Liver (tissue), 8 donors: ENCODE measurements at regions not wholly inside any gene's neighbourhood (a gene's known extent, or its start where the extent isn't known, plus 50 kb on each side); places are given as distances from the start of the nearest gene placed in this dataset.

Experiments used
- DNase-seq: peaks from one replicate; pipeline ENCODE4 v3.0.0-alpha.2; 2017; ENCODE audit warnings: low spot score
- H3K27ac ChIP-seq, 2 donors: one replicate each; pipeline ENCODE4 v1.7.0; 2013; ENCODE audit warnings: inconsistent platforms in 2 of 2, low read length in 2 of 2, control low read depth in 1 of 2, low read depth in 1 of 2, mild to moderate bottlenecking in 1 of 2
- H3K27me3 ChIP-seq, 4 donors: one replicate each; pipeline versions ENCODE4 v1.6.1 to v1.7.0; 2013; ENCODE audit warnings: low read length in 3 of 4, inconsistent platforms in 1 of 4, mild to moderate bottlenecking in 1 of 4, moderate library complexity in 1 of 4; ENCODE audit not compliant: control insufficient read depth in 4 of 4, insufficient read depth in 4 of 4
- H3K36me3 ChIP-seq, 4 donors: one replicate each; pipeline versions ENCODE4 v1.6.1 to v1.7.0; 2013; ENCODE audit warnings: low read length in 3 of 4, mild to moderate bottlenecking in 3 of 4, low read depth in 1 of 4, moderate library complexity in 1 of 4; ENCODE audit not compliant: control insufficient read depth in 4 of 4, insufficient read depth in 3 of 4
- H3K4me1 ChIP-seq, 4 donors: one replicate each; pipeline versions ENCODE4 v1.6.1 to v1.7.0; 2013; ENCODE audit warnings: low read length in 3 of 4, mild to moderate bottlenecking in 3 of 4, moderate library complexity in 1 of 4; ENCODE audit not compliant: control insufficient read depth in 4 of 4, insufficient read depth in 4 of 4
- H3K4me3 ChIP-seq, 3 donors: one replicate each; pipeline versions ENCODE4 v1.6.1 to v1.7.0; 2013; ENCODE audit warnings: low read length in 3 of 3, control low read depth in 1 of 3, low read depth in 1 of 3, mild to moderate bottlenecking in 1 of 3
- H3K9ac ChIP-seq, 2 donors: one replicate each; pipeline ENCODE4 v1.7.0; 2013; ENCODE audit warnings: low read length in 2 of 2, mild to moderate bottlenecking in 2 of 2, moderate library complexity in 2 of 2, control low read depth in 1 of 2, low read depth in 1 of 2
- H3K9me3 ChIP-seq, 4 donors: one replicate each; pipeline versions ENCODE4 v1.6.1 to v1.7.0; 2013; ENCODE audit warnings: low read length in 3 of 4; ENCODE audit not compliant: control insufficient read depth in 4 of 4
- EGR1 ChIP-seq, 2 donors: IDR thresholded peaks; 2 replicates each; pipeline ENCODE4 v1.6.1; 2016 to 2018; ENCODE audit warnings: antibody characterized with exemption in 2 of 2, low read depth in 2 of 2
- GABPA ChIP-seq, 2 donors: IDR thresholded peaks in 1 of 2; conservative IDR thresholded peaks in 1 of 2; 2 replicates each; pipeline ENCODE4 v1.6.1; 2016; ENCODE audit warnings: antibody characterized with exemption in 2 of 2, mild to moderate bottlenecking in 1 of 2, moderate library complexity in 1 of 2
- HNF4G ChIP-seq: IDR thresholded peaks from 2 replicates; pipeline ENCODE4 v1.6.1; 2016; ENCODE audit warnings: antibody characterized with exemption
- JUND ChIP-seq, 2 donors: IDR thresholded peaks; 2 replicates each; pipeline ENCODE4 v1.6.1; 2016; ENCODE audit warnings: antibody characterized with exemption in 2 of 2
- NR2F2 ChIP-seq: IDR thresholded peaks from 2 replicates; pipeline ENCODE4 v1.6.1; 2016; ENCODE audit warnings: antibody characterized with exemption
- RAD21 ChIP-seq, 2 donors: IDR thresholded peaks; 2 replicates each; pipeline ENCODE4 v1.6.1; 2016; ENCODE audit warnings: antibody characterized with exemption in 2 of 2, mild to moderate bottlenecking in 2 of 2
- RXRA ChIP-seq, 2 donors: IDR thresholded peaks; 2 replicates each; pipeline ENCODE4 v1.6.1; 2017 to 2018; ENCODE audit warnings: antibody characterized with exemption in 2 of 2, mild to moderate bottlenecking in 1 of 2
- SP1 ChIP-seq: IDR thresholded peaks from 2 replicates; pipeline ENCODE4 v1.6.1; 2018; ENCODE audit warnings: antibody characterized with exemption, mild to moderate bottlenecking
- TAF1 ChIP-seq: conservative IDR thresholded peaks from 2 replicates; pipeline ENCODE4 v1.6.1; 2016; ENCODE audit warnings: antibody characterized with exemption, mild to moderate bottlenecking
- YY1 ChIP-seq: IDR thresholded peaks from 2 replicates; pipeline ENCODE4 v1.6.1; 2016; ENCODE audit warnings: antibody characterized with exemption, mild to moderate bottlenecking
- WGBS: extraction: QIAGEN DNeasy Blood & Tissue Kit; methylation state at CpG from one replicate; pipeline ENCODE4 v1.1.7; 2013; 5-methylcytosine and 5-hydroxymethylcytosine counted together
- TF ChIP-seq, protein P1 (sequence below): IDR thresholded peaks from 2 replicates; pipeline ENCODE4 v1.6.1; 2016; ENCODE audit warnings: antibody characterized with exemption
- TF ChIP-seq, protein P2 (sequence below): IDR thresholded peaks from 2 replicates; pipeline ENCODE4 v1.6.1; 2016; ENCODE audit warnings: antibody characterized with exemption, mild to moderate bottlenecking
- TF ChIP-seq, protein P3 (sequence below): fragments of 150-350 bp; IDR thresholded peaks from 2 replicates; pipeline ENCODE4 v1.5.1; 2017; ENCODE audit warnings: improper control_type of control experiment, low read depth, low read length; ENCODE audit not compliant: missing input control
- donor health status: healthy.
- donor health status: healthy.
- donor health status: healthy.
- donor health status: healthy.
- donor health status: healthy.

DNA sequence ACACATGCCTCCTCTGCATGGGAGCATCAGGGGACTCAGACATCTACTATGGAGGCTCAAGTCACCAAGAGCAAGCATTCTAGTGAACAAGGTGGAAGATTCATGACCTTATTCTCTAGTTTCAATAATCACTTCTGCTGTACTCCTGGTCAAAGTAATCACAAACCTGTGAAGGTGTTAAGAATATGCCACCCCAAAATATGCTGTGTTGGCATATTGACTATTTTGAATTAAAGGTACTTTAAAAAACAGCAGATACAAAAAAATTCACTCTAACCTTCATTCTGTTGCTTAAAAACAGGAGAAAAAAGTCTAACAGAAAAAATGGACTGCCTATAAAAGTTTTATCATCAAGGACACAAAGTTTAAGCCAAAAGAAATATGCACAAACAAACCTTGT is 607.8 kb upstream of the TYRP1 start:
- no peak for DNase-seq
- TF ChIP-seq, protein P1, sequence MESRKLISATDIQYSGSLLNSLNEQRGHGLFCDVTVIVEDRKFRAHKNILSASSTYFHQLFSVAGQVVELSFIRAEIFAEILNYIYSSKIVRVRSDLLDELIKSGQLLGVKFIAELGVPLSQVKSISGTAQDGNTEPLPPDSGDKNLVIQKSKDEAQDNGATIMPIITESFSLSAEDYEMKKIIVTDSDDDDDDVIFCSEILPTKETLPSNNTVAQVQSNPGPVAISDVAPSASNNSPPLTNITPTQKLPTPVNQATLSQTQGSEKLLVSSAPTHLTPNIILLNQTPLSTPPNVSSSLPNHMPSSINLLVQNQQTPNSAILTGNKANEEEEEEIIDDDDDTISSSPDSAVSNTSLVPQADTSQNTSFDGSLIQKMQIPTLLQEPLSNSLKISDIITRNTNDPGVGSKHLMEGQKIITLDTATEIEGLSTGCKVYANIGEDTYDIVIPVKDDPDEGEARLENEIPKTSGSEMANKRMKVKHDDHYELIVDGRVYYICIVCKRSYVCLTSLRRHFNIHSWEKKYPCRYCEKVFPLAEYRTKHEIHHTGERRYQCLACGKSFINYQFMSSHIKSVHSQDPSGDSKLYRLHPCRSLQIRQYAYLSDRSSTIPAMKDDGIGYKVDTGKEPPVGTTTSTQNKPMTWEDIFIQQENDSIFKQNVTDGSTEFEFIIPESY: no peak
- TF ChIP-seq GABPA (IDR thresholded peaks at IDR 0.05 in 1 of 2, conservative IDR thresholded peaks at IDR 0.05 in 1 of 2) (no peak), EGR1 (IDR thresholded peaks at IDR 0.05; ENCODE audit: low read depth in 2 of 2) (no peak), TAF1 (no peak), SP1 (no peak), RXRA (IDR thresholded peaks at IDR 0.05) (no peak), YY1 (no peak), NR2F2 (no peak), HNF4G (no peak)
- TF ChIP-seq, protein P2, sequence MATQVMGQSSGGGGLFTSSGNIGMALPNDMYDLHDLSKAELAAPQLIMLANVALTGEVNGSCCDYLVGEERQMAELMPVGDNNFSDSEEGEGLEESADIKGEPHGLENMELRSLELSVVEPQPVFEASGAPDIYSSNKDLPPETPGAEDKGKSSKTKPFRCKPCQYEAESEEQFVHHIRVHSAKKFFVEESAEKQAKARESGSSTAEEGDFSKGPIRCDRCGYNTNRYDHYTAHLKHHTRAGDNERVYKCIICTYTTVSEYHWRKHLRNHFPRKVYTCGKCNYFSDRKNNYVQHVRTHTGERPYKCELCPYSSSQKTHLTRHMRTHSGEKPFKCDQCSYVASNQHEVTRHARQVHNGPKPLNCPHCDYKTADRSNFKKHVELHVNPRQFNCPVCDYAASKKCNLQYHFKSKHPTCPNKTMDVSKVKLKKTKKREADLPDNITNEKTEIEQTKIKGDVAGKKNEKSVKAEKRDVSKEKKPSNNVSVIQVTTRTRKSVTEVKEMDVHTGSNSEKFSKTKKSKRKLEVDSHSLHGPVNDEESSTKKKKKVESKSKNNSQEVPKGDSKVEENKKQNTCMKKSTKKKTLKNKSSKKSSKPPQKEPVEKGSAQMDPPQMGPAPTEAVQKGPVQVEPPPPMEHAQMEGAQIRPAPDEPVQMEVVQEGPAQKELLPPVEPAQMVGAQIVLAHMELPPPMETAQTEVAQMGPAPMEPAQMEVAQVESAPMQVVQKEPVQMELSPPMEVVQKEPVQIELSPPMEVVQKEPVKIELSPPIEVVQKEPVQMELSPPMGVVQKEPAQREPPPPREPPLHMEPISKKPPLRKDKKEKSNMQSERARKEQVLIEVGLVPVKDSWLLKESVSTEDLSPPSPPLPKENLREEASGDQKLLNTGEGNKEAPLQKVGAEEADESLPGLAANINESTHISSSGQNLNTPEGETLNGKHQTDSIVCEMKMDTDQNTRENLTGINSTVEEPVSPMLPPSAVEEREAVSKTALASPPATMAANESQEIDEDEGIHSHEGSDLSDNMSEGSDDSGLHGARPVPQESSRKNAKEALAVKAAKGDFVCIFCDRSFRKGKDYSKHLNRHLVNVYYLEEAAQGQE: no peak
- TF ChIP-seq, protein P3, sequence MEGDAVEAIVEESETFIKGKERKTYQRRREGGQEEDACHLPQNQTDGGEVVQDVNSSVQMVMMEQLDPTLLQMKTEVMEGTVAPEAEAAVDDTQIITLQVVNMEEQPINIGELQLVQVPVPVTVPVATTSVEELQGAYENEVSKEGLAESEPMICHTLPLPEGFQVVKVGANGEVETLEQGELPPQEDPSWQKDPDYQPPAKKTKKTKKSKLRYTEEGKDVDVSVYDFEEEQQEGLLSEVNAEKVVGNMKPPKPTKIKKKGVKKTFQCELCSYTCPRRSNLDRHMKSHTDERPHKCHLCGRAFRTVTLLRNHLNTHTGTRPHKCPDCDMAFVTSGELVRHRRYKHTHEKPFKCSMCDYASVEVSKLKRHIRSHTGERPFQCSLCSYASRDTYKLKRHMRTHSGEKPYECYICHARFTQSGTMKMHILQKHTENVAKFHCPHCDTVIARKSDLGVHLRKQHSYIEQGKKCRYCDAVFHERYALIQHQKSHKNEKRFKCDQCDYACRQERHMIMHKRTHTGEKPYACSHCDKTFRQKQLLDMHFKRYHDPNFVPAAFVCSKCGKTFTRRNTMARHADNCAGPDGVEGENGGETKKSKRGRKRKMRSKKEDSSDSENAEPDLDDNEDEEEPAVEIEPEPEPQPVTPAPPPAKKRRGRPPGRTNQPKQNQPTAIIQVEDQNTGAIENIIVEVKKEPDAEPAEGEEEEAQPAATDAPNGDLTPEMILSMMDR: no peak
- Histone ChIP-seq H3K4me1 (no peaks in the 10 kb centered on the region), H3K4me3 (no peak overlapping the region), H3K9me3 (no peaks in the 10 kb centered on the region), H3K36me3 (no peaks in the 10 kb centered on the region), H3K27ac (no peak overlapping the region), H3K9ac (no peak overlapping the region), H3K27me3 (no peaks in the 10 kb centered on the region)

DNA sequence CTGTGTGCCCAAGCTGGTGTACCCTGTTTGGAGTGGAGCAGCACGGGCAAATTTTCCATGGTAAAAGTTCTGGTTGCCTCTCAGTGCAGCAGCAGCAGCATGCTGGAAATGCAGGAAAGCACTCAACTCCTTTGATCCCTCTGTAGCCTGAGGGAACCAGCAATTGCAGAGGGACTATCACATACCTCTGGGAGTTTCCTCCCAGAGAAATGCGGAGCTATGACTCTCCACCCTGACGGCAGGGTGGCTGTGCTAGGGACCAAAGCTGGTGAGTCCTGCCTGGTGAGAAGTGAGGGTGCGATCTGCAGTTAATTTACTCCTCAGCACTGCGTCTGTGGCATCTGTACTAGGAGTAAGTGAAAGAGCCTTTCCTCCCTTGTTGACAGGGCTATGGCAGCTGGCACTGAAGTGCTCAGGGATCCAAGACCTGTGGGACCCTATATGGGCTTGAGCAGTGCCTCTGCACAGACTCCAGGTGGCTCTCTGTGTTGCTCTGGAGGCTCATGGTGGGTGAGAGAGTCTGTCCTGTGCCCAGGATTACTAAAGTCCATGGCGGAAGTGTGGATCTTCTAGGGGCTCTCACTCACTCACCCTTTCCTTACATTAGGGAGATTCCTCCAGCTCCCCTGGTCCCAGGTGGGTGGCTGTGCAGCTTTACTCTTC is 601.2 kb upstream of the TYRP1 start:
- Histone ChIP-seq H3K4me1 (no peaks in the 10 kb centered on the region), H3K9ac (no peak overlapping the region), H3K4me3 (no peak overlapping the region), H3K9me3 (no peaks in the 10 kb centered on the region), H3K27me3 (no peaks in the 10 kb centered on the region), H3K36me3 (no peaks in the 10 kb centered on the region), H3K27ac (no peak overlapping the region)
- TF ChIP-seq RAD21 (IDR thresholded peaks at IDR 0.05): no peak
- TF ChIP-seq NR2F2: no peak
- TF ChIP-seq GABPA (IDR thresholded peaks at IDR 0.05 in 1 of 2, conservative IDR thresholded peaks at IDR 0.05 in 1 of 2): no peak
- no peak for TF ChIP-seq SP1
- TF ChIP-seq JUND (IDR thresholded peaks at IDR 0.05): no peak
- TF ChIP-seq, protein P1: no peak
- 70% methylated on average over 6 of the region's 6 CpGs for WGBS
- no peak for DNase-seq
